ENCODE measurements at regions not wholly inside any gene's neighbourhood (a gene's known extent, or its start where the extent isn't known, plus 50 kb on each side); places are given as distances from the start of the nearest gene placed in this dataset.

DNA sequence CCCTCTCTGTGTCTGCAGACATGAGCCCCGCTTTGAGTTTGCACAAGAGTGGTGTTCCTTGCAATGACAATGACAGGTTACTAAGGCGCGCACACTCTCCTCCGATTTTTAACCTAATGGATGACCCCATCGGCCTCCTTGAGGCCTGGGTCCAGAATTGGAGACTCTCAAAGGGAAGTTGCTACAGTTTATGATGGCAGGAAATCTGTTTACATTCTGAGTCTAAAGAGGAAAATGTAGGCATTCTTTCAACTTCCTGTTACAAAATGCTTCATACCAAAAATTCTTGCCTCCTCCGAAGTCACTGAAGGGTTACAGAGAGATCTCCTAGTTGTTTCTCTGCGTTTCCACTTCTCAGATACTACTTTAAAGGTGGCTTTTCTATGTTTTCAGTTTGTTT, 225.3 kb upstream of the AGAP1 start:
- TF ChIP-seq, protein P1, sequence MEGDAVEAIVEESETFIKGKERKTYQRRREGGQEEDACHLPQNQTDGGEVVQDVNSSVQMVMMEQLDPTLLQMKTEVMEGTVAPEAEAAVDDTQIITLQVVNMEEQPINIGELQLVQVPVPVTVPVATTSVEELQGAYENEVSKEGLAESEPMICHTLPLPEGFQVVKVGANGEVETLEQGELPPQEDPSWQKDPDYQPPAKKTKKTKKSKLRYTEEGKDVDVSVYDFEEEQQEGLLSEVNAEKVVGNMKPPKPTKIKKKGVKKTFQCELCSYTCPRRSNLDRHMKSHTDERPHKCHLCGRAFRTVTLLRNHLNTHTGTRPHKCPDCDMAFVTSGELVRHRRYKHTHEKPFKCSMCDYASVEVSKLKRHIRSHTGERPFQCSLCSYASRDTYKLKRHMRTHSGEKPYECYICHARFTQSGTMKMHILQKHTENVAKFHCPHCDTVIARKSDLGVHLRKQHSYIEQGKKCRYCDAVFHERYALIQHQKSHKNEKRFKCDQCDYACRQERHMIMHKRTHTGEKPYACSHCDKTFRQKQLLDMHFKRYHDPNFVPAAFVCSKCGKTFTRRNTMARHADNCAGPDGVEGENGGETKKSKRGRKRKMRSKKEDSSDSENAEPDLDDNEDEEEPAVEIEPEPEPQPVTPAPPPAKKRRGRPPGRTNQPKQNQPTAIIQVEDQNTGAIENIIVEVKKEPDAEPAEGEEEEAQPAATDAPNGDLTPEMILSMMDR (IDR thresholded peaks at IDR 0.05; ENCODE audit: low read depth, low read length, poor library complexity, severe bottlenecking) = no peak
- no peak for TF ChIP-seq EZH2phosphoT487 (IDR thresholded peaks at IDR 0.05; ENCODE audit: borderline replicate concordance, low read length)

Measured in DOHH2 (cell line).